Endothelial cell (in vitro differentiated cells): ENCODE measurements at regions not wholly inside any gene's neighbourhood (a gene's known extent, or its start where the extent isn't known, plus 50 kb on each side); places are given as distances from the start of the nearest gene placed in this dataset.
"Not testable (repeated sequence)": the region's sequence is repeated elsewhere in the genome, so short reads cannot be mapped to it uniquely, and the experiment has no call there.

Source experiments
- DNase-seq: peaks from one replicate; pipeline ENCODE4 v3.0.0; 2021; ENCODE audit warnings: low spot score
- H3K27ac Mint-ChIP-seq: one replicate; pipeline ENCODE4 v1.8.0; 2021; ENCODE audit warnings: mixed read lengths, inconsistent platforms; ENCODE audit not compliant: unreplicated experiment
- H3K27me3 Mint-ChIP-seq: one replicate; pipeline ENCODE4 v1.8.0; 2021; ENCODE audit warnings: mild to moderate bottlenecking, moderate library complexity, mixed read lengths, inconsistent platforms; ENCODE audit not compliant: unreplicated experiment
- H3K36me3 Mint-ChIP-seq: one replicate; pipeline ENCODE4 v1.8.0; 2021; ENCODE audit warnings: mild to moderate bottlenecking, low read depth, mixed read lengths, inconsistent platforms; ENCODE audit not compliant: unreplicated experiment
- H3K4me1 Mint-ChIP-seq: one replicate; pipeline ENCODE4 v1.8.0; 2021; ENCODE audit warnings: mild to moderate bottlenecking, mixed read lengths, inconsistent platforms; ENCODE audit not compliant: unreplicated experiment
- H3K4me3 Mint-ChIP-seq: one replicate; pipeline ENCODE4 v1.8.0; 2021; ENCODE audit warnings: mild to moderate bottlenecking, mixed read lengths, inconsistent platforms; ENCODE audit not compliant: unreplicated experiment
- H3K9me3 Mint-ChIP-seq: one replicate; pipeline ENCODE4 v1.8.0; 2021; ENCODE audit warnings: mixed read lengths, inconsistent platforms; ENCODE audit not compliant: unreplicated experiment
- TF ChIP-seq, protein P1 (sequence below): fragments of 200-600 bp; sonication (generic); IDR thresholded peaks from one replicate; pipeline ENCODE4 v1.5.0; 2021; ENCODE audit warnings: antibody characterized with exemption; ENCODE audit not compliant: unreplicated experiment

DNA sequence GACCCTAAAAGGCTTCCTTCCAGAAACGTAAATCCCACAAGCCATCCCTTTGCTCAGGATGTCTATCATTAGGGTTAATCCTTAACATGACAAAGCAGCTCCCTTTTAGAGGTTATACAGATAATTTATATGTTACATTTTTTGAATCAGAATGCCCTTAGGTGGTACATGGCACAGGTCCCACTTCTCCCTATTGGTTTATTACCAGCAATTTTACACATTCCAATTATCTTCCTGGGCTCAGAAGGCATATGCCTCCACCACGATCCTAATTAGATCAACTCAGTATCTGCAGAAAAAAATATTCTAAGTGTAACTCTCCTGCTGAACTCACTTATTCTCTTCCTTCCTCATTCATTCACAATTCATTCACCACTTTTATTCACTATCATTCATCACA is 507.0 kb upstream of the MAP2 start:
- Mint-ChIP-seq H3K4me1 (no peaks in the 10 kb centered on the region), H3K27me3 (no peaks in the 10 kb centered on the region), H3K27ac (no peak overlapping the region), H3K9me3 (no peaks in the 10 kb centered on the region), H3K36me3 (no peaks in the 10 kb centered on the region), H3K4me3 (no peak overlapping the region)
- TF ChIP-seq, protein P1, sequence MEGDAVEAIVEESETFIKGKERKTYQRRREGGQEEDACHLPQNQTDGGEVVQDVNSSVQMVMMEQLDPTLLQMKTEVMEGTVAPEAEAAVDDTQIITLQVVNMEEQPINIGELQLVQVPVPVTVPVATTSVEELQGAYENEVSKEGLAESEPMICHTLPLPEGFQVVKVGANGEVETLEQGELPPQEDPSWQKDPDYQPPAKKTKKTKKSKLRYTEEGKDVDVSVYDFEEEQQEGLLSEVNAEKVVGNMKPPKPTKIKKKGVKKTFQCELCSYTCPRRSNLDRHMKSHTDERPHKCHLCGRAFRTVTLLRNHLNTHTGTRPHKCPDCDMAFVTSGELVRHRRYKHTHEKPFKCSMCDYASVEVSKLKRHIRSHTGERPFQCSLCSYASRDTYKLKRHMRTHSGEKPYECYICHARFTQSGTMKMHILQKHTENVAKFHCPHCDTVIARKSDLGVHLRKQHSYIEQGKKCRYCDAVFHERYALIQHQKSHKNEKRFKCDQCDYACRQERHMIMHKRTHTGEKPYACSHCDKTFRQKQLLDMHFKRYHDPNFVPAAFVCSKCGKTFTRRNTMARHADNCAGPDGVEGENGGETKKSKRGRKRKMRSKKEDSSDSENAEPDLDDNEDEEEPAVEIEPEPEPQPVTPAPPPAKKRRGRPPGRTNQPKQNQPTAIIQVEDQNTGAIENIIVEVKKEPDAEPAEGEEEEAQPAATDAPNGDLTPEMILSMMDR: no peak
- DNase-seq: no peak

DNA sequence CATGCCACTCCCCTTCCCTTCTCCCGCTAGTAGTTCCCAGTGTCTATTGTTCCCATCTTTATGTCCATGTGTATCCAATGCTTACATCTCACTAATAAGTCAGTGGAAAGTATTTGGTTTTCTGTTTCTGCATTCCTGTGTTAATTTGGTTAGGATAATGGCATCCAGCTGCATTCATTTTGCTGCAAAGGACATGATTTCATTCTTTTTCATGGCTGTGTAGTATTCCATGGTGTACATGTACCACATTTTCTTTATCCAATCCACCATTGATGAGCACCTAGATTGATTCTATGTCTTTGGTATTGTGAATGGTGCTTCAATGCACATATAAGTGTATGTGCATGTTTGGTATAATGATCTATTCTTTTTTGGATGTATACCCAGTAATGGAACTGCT is 502.5 kb upstream of the MAP2 start:
- not testable (repeated sequence) for H3K9me3 Mint-ChIP-seq, H3K4me1 Mint-ChIP-seq, H3K27me3 Mint-ChIP-seq, DNase-seq, H3K36me3 Mint-ChIP-seq, H3K27ac Mint-ChIP-seq, H3K4me3 Mint-ChIP-seq

DNA sequence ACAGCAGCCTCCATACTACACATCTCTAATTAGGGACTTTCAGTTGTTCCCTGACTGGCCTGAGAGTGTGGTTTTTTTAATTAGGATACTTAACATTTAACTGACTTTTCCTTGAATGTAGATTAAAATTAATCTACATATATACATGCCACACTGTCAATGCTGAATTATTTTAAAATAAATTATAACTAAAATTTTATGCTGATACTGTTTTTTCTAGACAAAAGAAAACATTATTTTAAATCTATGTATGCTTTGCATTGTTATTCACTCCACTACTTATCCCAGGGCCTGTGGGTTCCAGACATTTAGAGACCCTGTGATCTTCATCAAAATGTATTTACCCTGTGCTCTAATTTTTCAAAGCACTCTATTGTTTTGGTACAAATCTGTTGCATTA is 496.0 kb upstream of the MAP2 start:
- no peak overlapping the region for H3K27ac Mint-ChIP-seq
- no peaks in the 10 kb centered on the region for H3K9me3 Mint-ChIP-seq
- DNase-seq: no peak
- no peaks in the 10 kb centered on the region for H3K36me3 Mint-ChIP-seq
- no peaks in the 10 kb centered on the region for H3K27me3 Mint-ChIP-seq
- TF ChIP-seq, protein P1: no peak
- no peak overlapping the region for H3K4me3 Mint-ChIP-seq
- no peaks in the 10 kb centered on the region for H3K4me1 Mint-ChIP-seq

DNA sequence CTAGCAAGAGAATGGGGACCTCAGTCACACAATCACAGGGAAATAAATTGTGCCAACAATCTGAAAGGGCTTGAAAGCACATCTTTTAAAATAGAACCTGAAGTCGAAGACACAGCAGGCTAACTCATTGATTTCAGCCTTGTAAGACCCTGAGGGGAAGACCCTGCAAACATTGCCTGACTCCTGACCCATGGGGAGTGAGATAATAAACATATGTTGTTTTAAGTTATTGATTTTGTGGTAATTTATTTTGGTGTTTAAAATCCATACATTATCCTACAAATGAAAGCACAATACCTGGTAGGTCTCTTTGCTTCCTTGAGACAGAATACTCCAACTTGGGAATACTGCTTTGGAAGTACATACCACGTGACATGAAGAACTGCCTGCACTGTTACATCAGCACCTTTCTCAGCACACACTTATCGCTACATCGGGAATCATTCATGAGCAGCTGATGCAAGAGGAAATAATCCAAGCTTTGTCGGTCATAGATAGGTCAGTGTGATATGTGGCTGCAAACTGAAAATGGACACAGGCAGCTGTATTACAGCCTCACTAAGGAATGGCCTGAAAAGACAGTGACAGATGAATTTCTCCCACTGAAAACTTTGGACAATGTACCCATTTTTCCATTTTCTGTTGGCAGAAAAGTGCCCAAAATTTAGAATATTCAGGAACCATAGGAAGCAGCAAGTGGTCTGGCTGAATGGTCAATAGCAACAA is 494.5 kb upstream of the MAP2 start:
- Mint-ChIP-seq H3K27ac (no peak overlapping the region), H3K9me3 (no peaks in the 10 kb centered on the region), H3K27me3 (no peaks in the 10 kb centered on the region), H3K4me1 (no peaks in the 10 kb centered on the region), H3K36me3 (no peaks in the 10 kb centered on the region), H3K4me3 (no peak overlapping the region)
- no peak for DNase-seq
- TF ChIP-seq, protein P1: no peak

DNA sequence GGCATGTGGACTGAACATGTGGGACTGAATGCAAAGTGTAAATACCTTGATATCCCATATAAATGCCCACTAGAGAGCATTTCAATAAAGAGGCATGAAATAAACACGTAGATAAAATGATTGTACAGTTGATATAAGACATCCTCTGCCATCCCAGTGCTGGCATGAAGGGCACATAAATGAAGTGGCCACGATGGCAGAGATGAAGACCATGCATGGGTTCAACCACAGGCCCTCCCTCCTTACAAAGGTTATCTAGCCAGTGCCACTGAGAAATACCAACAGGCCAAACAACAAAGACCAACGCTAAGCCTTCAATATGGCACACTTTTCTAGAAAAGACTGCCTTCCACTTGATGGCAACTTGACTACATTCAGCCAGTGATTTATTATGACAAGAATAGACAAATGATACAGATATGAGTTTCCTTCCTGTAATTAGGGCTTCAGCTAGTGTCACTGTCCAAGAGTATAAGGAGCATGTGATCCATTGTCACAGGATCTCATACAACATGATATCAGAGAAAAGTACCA is 493.9 kb upstream of the MAP2 start:
- Mint-ChIP-seq H3K27ac (no peak overlapping the region), H3K27me3 (no peaks in the 10 kb centered on the region), H3K4me1 (no peaks in the 10 kb centered on the region), H3K36me3 (no peaks in the 10 kb centered on the region), H3K4me3 (no peak overlapping the region), H3K9me3 (no peaks in the 10 kb centered on the region)
- TF ChIP-seq, protein P1: no peak
- DNase-seq: no peak
